ENCODE measurements at regions not wholly inside any gene's neighbourhood (a gene's known extent, or its start where the extent isn't known, plus 50 kb on each side); places are given as distances from the start of the nearest gene placed in this dataset.

- TF ChIP-seq, protein P1, sequence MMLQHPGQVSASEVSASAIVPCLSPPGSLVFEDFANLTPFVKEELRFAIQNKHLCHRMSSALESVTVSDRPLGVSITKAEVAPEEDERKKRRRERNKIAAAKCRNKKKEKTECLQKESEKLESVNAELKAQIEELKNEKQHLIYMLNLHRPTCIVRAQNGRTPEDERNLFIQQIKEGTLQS (IDR thresholded peaks at IDR 0.05), result no peak
- no peak for TF ChIP-seq CTCF (IDR thresholded peaks at IDR 0.05; ENCODE audit: low read depth, low read length, missing input control)
- no peak for TF ChIP-seq TAF1 (conservative IDR thresholded peaks at IDR 0.05)
- TF ChIP-seq RAD21 (IDR thresholded peaks at IDR 0.05), result no peak
- TF ChIP-seq, protein P2, sequence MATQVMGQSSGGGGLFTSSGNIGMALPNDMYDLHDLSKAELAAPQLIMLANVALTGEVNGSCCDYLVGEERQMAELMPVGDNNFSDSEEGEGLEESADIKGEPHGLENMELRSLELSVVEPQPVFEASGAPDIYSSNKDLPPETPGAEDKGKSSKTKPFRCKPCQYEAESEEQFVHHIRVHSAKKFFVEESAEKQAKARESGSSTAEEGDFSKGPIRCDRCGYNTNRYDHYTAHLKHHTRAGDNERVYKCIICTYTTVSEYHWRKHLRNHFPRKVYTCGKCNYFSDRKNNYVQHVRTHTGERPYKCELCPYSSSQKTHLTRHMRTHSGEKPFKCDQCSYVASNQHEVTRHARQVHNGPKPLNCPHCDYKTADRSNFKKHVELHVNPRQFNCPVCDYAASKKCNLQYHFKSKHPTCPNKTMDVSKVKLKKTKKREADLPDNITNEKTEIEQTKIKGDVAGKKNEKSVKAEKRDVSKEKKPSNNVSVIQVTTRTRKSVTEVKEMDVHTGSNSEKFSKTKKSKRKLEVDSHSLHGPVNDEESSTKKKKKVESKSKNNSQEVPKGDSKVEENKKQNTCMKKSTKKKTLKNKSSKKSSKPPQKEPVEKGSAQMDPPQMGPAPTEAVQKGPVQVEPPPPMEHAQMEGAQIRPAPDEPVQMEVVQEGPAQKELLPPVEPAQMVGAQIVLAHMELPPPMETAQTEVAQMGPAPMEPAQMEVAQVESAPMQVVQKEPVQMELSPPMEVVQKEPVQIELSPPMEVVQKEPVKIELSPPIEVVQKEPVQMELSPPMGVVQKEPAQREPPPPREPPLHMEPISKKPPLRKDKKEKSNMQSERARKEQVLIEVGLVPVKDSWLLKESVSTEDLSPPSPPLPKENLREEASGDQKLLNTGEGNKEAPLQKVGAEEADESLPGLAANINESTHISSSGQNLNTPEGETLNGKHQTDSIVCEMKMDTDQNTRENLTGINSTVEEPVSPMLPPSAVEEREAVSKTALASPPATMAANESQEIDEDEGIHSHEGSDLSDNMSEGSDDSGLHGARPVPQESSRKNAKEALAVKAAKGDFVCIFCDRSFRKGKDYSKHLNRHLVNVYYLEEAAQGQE (IDR thresholded peaks at IDR 0.05), result no peak
- TF ChIP-seq HNF4A (conservative IDR thresholded peaks at IDR 0.05), result no peak
- no peak for TF ChIP-seq GABPA (IDR thresholded peaks at IDR 0.05 in 1 of 2, conservative IDR thresholded peaks at IDR 0.05 in 1 of 2)
- no peak for TF ChIP-seq MAX (IDR thresholded peaks at IDR 0.05)
- no peak for TF ChIP-seq JUND (IDR thresholded peaks at IDR 0.05)
Observed at GRCh38 chr11:32161293-32161692, 70.4 kb downstream of the RCN1 start.

Data from liver (tissue), 3 donors.